Hematopoietic multipotent progenitor cell (in vitro differentiated cells): ENCODE measurements at regions not wholly inside any gene's neighbourhood (a gene's known extent, or its start where the extent isn't known, plus 50 kb on each side); places are given as distances from the start of the nearest gene placed in this dataset.
"Not testable (repeated sequence)": the region's sequence is repeated elsewhere in the genome, so short reads cannot be mapped to it uniquely, and the experiment has no call there.

ENCODE experiments used
- DNase-seq, 3 donors: peaks; one replicate each; pipeline ENCODE4 v3.0.0-alpha.2; 2011 to 2015; ENCODE audit warnings: low read depth in 2 of 3, low spot score in 2 of 3

- no peak for DNase-seq
Measured at GRCh38 chr17:71764505-71764904, 356.3 kb upstream of the SOX9 start.

DNA sequence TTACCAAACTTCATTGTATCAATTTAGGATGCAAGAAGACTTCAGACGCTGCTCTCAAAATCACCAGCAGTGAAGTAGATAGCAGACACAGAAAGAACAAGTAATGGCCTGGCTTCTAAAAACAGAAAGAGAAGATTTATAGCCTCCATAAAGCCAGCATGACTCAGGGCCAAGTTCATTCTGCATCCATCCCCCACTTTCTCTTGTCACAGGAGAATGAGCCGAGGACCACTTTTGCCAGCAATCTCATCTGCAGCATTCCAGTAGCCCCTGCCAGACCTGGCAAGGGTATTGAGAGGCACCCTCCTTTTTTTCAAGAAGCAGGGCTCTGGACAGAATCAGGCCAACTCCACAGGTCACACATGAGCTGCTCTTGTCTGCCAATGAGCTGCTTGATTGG lies 355.4 kb upstream of the SOX9 start:
- no peak for DNase-seq

DNA sequence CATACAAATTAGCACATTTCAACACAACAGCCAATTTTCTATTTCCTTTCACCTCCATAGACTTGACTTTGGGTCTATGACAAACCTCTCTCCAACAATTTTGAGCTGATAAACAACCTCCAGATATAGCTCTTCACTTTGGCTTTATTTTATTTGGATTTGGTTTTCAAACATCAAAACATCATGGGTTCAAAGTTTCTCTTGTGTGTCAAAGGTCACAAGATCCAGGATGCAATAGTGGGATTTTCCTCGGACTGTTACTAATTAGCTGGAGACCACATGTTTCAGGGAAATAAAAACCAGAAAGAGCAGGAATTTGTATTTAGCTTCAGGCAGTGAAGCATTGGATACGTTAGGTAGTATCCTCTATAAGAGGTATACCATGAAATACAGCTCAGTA lies 351.0 kb upstream of the SOX9 start:
- no peak for DNase-seq

GRCh38 chr17:71777048-71777640 lies 343.7 kb upstream of the SOX9 start:
- no peak for DNase-seq

GRCh38 chr17:71779482-71779881 lies 341.3 kb upstream of the SOX9 start:
- no peak for DNase-seq

DNA sequence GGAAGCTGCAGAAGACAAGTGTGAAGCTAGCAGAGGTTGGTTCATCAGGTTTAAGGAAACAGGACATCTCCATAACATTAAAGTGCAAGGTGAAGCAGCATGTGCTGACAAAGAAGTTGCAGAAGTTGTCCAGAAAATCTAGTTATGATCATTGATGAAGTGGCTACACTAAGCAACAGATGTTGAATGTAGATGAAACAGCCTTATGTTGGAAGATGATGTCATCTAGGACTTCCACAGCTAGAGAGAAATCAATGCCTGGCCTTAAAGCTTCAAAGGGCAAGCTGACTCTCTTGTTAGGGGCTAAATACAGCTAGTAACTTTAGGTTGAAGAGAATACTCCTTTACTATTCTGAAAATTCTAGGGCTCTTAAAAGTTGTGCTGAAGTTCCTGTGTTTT lies 340.2 kb upstream of the SOX9 start:
- DNase-seq: no peak

DNA sequence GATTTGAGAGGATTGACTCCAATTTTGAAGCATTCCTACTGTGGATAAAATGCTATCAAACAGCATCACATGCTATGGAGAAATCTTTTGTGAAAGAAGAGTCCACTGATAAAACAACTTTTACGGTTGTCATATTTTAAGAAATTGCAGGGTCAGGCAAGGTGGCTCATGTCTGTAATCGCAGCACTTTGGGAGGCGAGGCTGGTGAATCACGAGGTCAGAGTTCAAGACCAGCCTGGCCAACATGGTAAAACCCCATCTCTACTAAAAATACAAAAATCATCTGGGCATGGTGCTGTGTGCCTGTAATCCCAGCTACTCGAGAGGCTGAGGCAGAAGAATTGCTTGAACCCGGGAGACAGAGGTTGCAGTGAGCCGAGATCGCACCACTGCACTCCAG lies 338.8 kb upstream of the SOX9 start:
- DNase-seq: not testable (repeated sequence)

DNA sequence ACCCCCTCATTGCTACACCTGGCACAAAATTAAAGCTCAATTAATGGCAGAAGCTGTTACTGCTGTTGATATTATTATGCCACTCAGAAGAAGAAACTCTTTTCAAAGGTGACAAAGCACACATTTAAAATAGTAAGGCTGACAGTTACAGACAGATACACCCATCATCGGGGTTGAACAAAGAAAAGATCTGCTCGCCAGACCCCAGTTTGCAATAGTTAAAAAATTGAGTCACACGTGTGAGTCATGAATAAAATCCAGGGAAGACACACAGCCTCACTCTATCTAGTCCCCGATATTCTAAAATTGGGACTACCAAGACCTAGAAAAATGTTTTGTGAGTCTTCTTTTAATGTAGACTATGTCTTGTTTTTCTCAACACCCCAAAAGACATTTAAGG lies 330.0 kb upstream of the SOX9 start:
- DNase-seq: no peak

DNA sequence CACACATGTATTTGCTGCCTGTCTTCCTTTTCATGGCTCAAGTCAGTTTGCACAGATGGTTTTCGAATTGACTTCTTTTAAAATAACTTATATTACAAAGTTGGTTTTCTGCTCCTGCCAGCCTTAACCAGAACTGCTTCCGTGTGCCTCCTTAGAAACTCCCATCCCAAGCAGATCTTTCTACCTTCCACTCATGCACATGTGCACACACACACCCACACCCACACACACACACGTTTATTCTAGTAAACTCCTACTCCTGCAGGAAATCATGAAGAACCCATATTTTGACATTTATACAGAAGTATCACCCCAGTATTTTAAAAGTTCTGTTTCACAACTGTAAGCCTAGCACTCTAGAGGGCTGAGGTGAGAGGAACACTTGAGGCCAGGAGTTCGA lies 329.5 kb upstream of the SOX9 start:
- DNase-seq: no peak

DNA sequence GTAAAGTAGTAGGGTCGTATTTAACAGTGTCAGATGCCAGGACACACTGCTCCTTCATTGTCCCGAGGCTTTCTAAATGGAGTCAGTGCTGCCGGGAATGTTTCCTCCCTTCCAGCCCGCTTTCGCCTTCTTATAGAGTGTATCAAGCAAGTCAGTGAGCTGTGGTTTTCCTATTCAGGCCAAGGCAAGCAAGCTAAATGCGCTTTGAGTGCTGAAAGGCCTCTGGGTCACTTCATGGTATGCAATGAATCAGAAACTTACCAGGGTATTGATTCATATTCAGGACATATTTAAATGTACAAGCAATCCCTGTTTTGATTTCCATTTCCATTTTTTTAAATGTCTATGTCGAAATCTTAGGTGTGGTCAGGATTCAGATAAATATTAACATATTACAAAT lies 327.9 kb upstream of the SOX9 start:
- DNase-seq: no peak

DNA sequence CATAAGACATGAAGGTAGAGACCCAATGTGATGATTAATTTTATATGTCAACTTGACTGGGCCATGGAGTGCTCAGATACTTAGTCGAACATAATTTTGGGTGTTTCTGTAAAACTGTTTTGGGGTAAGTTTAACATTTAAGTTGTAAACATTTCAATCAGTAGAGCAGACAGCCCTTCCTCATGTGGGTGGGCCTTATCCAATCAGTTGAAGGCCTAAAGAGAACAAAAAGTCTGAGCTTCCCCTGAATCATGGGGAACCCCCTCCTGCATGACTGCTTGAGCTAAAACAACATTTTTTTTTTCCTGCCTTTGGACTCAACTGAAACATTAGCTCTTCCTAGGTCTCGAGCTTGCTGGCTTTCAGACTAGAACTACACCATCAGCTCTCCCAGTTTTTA lies 327.3 kb upstream of the SOX9 start:
- DNase-seq: no peak

DNA sequence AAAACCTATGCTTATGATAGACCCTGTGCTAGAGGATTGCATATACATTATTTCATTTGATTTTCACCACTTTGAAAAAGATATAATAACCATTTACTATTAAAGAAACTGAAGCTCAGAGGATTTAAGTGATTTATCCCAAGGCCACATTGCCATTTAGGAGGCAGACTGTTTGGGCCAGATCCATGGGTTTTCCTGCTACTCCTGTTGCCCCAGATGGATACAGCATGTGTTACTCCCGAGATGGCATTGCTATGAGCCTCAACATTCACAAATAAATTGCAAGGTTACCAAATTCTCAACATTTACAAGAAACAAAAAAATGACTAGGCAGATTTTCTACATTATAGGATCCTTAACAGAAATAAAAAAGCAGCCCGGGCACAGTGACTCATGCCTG lies 322.1 kb upstream of the SOX9 start:
- DNase-seq: no peak

GRCh38 chr17:71799657-71800056 lies 321.2 kb upstream of the SOX9 start:
- DNase-seq: no peak

GRCh38 chr17:71801301-71801700 lies 319.5 kb upstream of the SOX9 start:
- DNase-seq: no peak

DNA sequence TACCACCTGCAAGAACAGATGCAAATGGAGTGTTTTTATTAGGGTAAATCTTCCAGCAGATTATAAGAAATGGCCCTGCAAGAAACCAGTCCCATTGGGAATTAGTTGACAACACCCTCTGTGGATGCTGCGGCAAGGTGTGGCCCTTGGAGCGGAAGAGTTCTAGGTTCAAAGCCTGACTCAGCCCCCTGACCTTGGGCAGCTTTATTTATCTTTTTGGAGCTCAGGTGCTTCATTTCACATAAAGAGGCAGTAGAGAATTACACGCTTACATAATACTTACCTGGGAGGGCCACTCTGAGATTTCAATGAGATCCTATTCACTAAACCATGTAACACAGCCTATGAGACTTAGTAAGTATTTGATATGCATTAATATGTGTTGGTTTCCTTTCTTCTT lies 318.2 kb upstream of the SOX9 start:
- DNase-seq: no peak

- DNase-seq: no peak
Measured at GRCh38 chr17:71803656-71804284, 317.1 kb upstream of the SOX9 start.

DNA sequence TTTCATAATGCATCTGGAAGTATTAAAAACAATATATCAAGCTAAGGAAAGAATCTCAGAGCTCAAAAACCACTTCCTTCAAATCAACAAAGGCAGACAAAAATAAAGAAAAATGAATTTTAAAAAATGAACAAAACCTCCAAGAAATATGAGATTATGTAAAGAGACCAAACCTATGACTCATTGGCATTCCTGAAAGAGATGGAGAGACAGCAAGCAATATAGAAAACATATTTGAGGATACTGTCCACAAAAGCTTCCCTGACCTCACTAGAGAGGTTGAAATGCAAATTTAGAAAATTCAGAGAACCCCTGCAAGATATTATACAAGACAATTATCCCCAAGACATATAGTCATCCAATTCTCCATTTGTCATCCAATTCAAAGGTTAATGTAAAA lies 311.3 kb upstream of the SOX9 start:
- DNase-seq: no peak

DNA sequence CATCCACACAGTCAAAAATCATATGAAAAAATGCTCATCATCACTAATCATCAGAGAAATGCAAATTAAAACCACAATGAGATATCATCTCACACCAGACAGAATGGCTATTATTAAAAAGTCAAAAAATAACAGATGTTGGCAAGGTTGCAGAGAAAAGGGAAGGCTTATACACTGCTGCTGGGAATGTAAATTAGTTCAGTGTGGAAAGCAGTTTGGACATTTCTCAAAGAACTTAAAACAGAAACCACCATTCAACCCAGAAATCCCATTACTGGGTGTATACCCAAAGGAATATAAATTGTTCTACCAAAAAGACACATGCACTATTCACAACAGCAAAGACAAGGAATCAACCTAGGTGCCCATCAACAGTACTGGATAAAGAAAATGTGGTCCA lies 307.0 kb upstream of the SOX9 start:
- not testable (repeated sequence) for DNase-seq

DNA sequence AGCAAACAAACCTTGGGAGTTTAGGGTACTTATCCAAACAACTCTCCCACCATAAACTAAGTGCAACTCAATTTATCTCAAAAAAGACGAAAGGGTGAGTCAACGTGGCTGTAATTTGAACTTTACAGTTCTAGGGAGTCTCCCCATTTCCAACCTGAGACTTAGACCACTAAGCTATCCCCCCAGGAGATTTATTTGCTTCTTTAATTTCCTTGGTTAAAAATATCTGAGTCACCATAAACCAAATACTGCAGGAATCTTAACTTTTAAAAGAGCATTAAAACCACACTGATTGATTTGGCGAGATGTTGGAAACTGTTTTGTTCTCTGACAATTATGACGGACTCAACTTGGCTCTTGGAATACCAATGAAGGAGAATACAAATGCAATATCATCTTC lies 299.3 kb upstream of the SOX9 start:
- DNase-seq: no peak

- no peak for DNase-seq
Measured at GRCh38 chr17:71824671-71825070, 296.1 kb upstream of the SOX9 start.

DNA sequence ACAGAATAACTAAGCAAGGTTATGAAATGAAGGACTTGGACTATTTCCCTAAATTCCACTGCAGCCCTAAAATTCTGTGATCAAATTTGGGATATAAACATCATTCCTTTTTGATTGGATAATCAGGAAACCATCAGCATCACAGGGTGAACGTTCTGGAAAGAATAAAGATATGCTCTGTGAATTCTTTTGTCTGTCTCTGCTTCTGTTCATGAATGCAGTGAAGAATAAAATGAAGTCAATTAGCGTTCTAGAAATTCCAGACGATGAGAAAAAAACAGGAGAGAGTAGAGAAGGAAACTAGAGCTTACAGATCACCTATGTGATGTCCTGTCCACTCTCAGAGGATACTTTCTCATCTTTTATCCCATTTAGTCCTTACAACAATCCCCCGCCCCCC lies 295.1 kb upstream of the SOX9 start:
- DNase-seq: no peak

GRCh38 chr17:71828182-71828596 lies 292.6 kb upstream of the SOX9 start:
- DNase-seq: no peak

DNA sequence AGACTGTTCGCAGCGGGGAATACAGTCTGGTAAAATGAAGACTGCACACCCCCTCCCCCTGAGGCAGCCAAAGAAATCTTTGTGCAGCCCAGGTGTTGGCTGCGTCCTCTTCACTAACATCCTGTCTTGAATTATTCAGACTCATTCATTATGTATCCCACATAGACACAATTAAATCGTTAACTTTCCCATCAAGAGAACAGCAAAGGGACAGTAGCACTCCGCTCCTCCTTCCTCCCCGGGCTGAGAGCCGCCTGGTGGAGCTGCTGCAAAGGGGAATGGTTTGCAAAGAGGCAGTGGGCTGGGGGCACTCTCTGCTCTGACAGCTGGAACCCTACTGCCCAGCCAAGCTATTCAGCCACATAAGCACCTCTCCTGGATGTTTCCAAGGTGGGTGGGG lies 290.0 kb upstream of the SOX9 start:
- no peak for DNase-seq
